ENCODE measurements at regions not wholly inside any gene's neighbourhood (a gene's known extent, or its start where the extent isn't known, plus 50 kb on each side); places are given as distances from the start of the nearest gene placed in this dataset.
"Not testable (repeated sequence)": the region's sequence is repeated elsewhere in the genome, so short reads cannot be mapped to it uniquely, and the experiment has no call there.

GRCh38 chr4:118504927-118505326 lies 152.1 kb upstream of the PRSS12 start:
- H3K4me1 ChIP-seq (ENCODE audit: insufficient read depth, low read length); DNase-seq; H3K9me3 Mint-ChIP-seq; H3K4me3 ChIP-seq (ENCODE audit: low read length in 2 of 2); POLR2A ChIA-PET (ENCODE audit: partially characterized antibody); H3K27ac ChIP-seq (ENCODE audit: low read depth, low read length); H3K4me1 Mint-ChIP-seq; H3K27me3 Mint-ChIP-seq; H3K4me3 Mint-ChIP-seq; H3K27me3 ChIP-seq (ENCODE audit: insufficient read depth, low read length); H3K36me3 ChIP-seq (ENCODE audit: insufficient read depth, low read length); intact Hi-C loops (cut with micrococcal nuclease); CTCF ChIA-PET (ENCODE audit: partially characterized antibody); H3K27ac Mint-ChIP-seq; H3K9me3 ChIP-seq (ENCODE audit: control insufficient read depth in 1 of 2, low read length in 2 of 2); H3K36me3 Mint-ChIP-seq: not testable (repeated sequence)

GRCh38 chr4:118505491-118505890 lies 152.7 kb upstream of the PRSS12 start:
- DNase-seq; H3K4me3 ChIP-seq (ENCODE audit: low read length in 2 of 2); POLR2A ChIA-PET (ENCODE audit: partially characterized antibody); H3K27me3 Mint-ChIP-seq; intact Hi-C loops (cut with micrococcal nuclease); H3K36me3 Mint-ChIP-seq; H3K27me3 ChIP-seq (ENCODE audit: insufficient read depth, low read length); H3K36me3 ChIP-seq (ENCODE audit: insufficient read depth, low read length); H3K4me1 ChIP-seq (ENCODE audit: insufficient read depth, low read length); H3K9me3 ChIP-seq (ENCODE audit: control insufficient read depth in 1 of 2, low read length in 2 of 2); H3K4me1 Mint-ChIP-seq; H3K4me3 Mint-ChIP-seq; CTCF ChIA-PET (ENCODE audit: partially characterized antibody); H3K27ac ChIP-seq (ENCODE audit: low read depth, low read length); H3K9me3 Mint-ChIP-seq; H3K27ac Mint-ChIP-seq: not testable (repeated sequence)

- H3K4me3 ChIP-seq (ENCODE audit: low read length in 2 of 2); H3K27me3 Mint-ChIP-seq; H3K27ac ChIP-seq (ENCODE audit: low read depth, low read length); H3K4me3 Mint-ChIP-seq; H3K36me3 Mint-ChIP-seq; H3K4me1 ChIP-seq (ENCODE audit: insufficient read depth, low read length); intact Hi-C loops (cut with micrococcal nuclease); DNase-seq; H3K9me3 Mint-ChIP-seq; CTCF ChIA-PET (ENCODE audit: partially characterized antibody); H3K27ac Mint-ChIP-seq; H3K27me3 ChIP-seq (ENCODE audit: insufficient read depth, low read length); H3K36me3 ChIP-seq (ENCODE audit: insufficient read depth, low read length); H3K9me3 ChIP-seq (ENCODE audit: control insufficient read depth in 1 of 2, low read length in 2 of 2); POLR2A ChIA-PET (ENCODE audit: partially characterized antibody); H3K4me1 Mint-ChIP-seq: not testable (repeated sequence)
These were observed 160.1 kb upstream of the PRSS12 start for GRCh38 chr4:118512870-118513269.

GRCh38 chr4:118514332-118514731 lies 161.5 kb upstream of the PRSS12 start:
- H3K4me1 ChIP-seq (ENCODE audit: insufficient read depth, low read length); DNase-seq; H3K4me3 ChIP-seq (ENCODE audit: low read length in 2 of 2); H3K27me3 Mint-ChIP-seq; intact Hi-C loops (cut with micrococcal nuclease); H3K27ac Mint-ChIP-seq; H3K9me3 Mint-ChIP-seq; H3K9me3 ChIP-seq (ENCODE audit: control insufficient read depth in 1 of 2, low read length in 2 of 2); H3K36me3 Mint-ChIP-seq; POLR2A ChIA-PET (ENCODE audit: partially characterized antibody); H3K4me1 Mint-ChIP-seq; H3K27me3 ChIP-seq (ENCODE audit: insufficient read depth, low read length); H3K27ac ChIP-seq (ENCODE audit: low read depth, low read length); H3K36me3 ChIP-seq (ENCODE audit: insufficient read depth, low read length); CTCF ChIA-PET (ENCODE audit: partially characterized antibody); H3K4me3 Mint-ChIP-seq: not testable (repeated sequence)

GRCh38 chr4:118516107-118516506 lies 163.3 kb upstream of the PRSS12 start:
- H3K27me3 ChIP-seq (ENCODE audit: insufficient read depth, low read length); H3K36me3 ChIP-seq (ENCODE audit: insufficient read depth, low read length); H3K4me1 Mint-ChIP-seq; intact Hi-C loops (cut with micrococcal nuclease); CTCF ChIA-PET (ENCODE audit: partially characterized antibody); H3K9me3 ChIP-seq (ENCODE audit: control insufficient read depth in 1 of 2, low read length in 2 of 2); H3K4me1 ChIP-seq (ENCODE audit: insufficient read depth, low read length); POLR2A ChIA-PET (ENCODE audit: partially characterized antibody); H3K4me3 ChIP-seq (ENCODE audit: low read length in 2 of 2); H3K27ac Mint-ChIP-seq; H3K27me3 Mint-ChIP-seq; H3K27ac ChIP-seq (ENCODE audit: low read depth, low read length); H3K4me3 Mint-ChIP-seq; DNase-seq; H3K36me3 Mint-ChIP-seq; H3K9me3 Mint-ChIP-seq: not testable (repeated sequence)

GRCh38 chr4:118530107-118530506 lies 155.1 kb upstream of the METTL14 start:
- DNase-seq; H3K27me3 Mint-ChIP-seq; CTCF ChIA-PET (ENCODE audit: partially characterized antibody); POLR2A ChIA-PET (ENCODE audit: partially characterized antibody); H3K27ac ChIP-seq (ENCODE audit: low read depth, low read length); H3K4me1 ChIP-seq (ENCODE audit: insufficient read depth, low read length); H3K9me3 ChIP-seq (ENCODE audit: control insufficient read depth in 1 of 2, low read length in 2 of 2); intact Hi-C loops (cut with micrococcal nuclease); H3K27me3 ChIP-seq (ENCODE audit: insufficient read depth, low read length); H3K4me1 Mint-ChIP-seq; H3K36me3 Mint-ChIP-seq; H3K4me3 Mint-ChIP-seq; H3K36me3 ChIP-seq (ENCODE audit: insufficient read depth, low read length); H3K9me3 Mint-ChIP-seq; H3K4me3 ChIP-seq (ENCODE audit: low read length in 2 of 2); H3K27ac Mint-ChIP-seq: not testable (repeated sequence)

GRCh38 chr4:118531947-118532346 lies 153.2 kb upstream of the METTL14 start:
- H3K4me1 Mint-ChIP-seq; H3K4me3 ChIP-seq (ENCODE audit: low read length in 2 of 2); H3K36me3 ChIP-seq (ENCODE audit: insufficient read depth, low read length); H3K9me3 Mint-ChIP-seq; H3K4me1 ChIP-seq (ENCODE audit: insufficient read depth, low read length); H3K9me3 ChIP-seq (ENCODE audit: control insufficient read depth in 1 of 2, low read length in 2 of 2); H3K27me3 ChIP-seq (ENCODE audit: insufficient read depth, low read length); H3K27ac Mint-ChIP-seq; DNase-seq; H3K27me3 Mint-ChIP-seq; intact Hi-C loops (cut with micrococcal nuclease); H3K4me3 Mint-ChIP-seq; CTCF ChIA-PET (ENCODE audit: partially characterized antibody); H3K27ac ChIP-seq (ENCODE audit: low read depth, low read length); H3K36me3 Mint-ChIP-seq; POLR2A ChIA-PET (ENCODE audit: partially characterized antibody): not testable (repeated sequence)

GRCh38 chr4:118535788-118536187 lies 149.4 kb upstream of the METTL14 start:
- H3K36me3 Mint-ChIP-seq; H3K4me3 ChIP-seq (ENCODE audit: low read length in 2 of 2); H3K9me3 ChIP-seq (ENCODE audit: control insufficient read depth in 1 of 2, low read length in 2 of 2); DNase-seq; POLR2A ChIA-PET (ENCODE audit: partially characterized antibody); H3K27ac Mint-ChIP-seq; H3K27me3 Mint-ChIP-seq; CTCF ChIA-PET (ENCODE audit: partially characterized antibody); H3K4me1 ChIP-seq (ENCODE audit: insufficient read depth, low read length); H3K4me3 Mint-ChIP-seq; H3K27me3 ChIP-seq (ENCODE audit: insufficient read depth, low read length); H3K27ac ChIP-seq (ENCODE audit: low read depth, low read length); H3K4me1 Mint-ChIP-seq; intact Hi-C loops (cut with micrococcal nuclease); H3K9me3 Mint-ChIP-seq; H3K36me3 ChIP-seq (ENCODE audit: insufficient read depth, low read length): not testable (repeated sequence)
